ENCODE measurements at regions not wholly inside any gene's neighbourhood (a gene's known extent, or its start where the extent isn't known, plus 50 kb on each side); places are given as distances from the start of the nearest gene placed in this dataset.

DNA sequence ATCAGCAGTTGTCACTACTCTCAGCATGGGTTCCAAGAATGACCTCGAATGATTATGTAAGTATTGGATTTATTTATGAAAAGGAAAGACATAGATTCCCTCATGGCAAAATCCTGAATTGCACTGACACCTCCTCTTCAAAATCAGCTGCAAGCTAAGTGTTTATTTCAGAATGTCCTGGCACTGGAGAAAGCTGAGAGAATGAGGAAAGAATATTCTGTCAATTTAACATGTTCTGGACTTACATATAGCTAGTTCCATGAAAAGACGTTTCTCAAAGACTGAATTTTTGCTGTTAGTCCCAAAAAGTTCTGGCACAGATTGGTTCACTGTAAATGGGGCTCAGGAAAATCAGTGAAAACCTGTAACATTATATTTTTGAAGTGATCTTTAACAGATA, 120.3 kb downstream of the NREP start:
- TF ChIP-seq, protein P1, sequence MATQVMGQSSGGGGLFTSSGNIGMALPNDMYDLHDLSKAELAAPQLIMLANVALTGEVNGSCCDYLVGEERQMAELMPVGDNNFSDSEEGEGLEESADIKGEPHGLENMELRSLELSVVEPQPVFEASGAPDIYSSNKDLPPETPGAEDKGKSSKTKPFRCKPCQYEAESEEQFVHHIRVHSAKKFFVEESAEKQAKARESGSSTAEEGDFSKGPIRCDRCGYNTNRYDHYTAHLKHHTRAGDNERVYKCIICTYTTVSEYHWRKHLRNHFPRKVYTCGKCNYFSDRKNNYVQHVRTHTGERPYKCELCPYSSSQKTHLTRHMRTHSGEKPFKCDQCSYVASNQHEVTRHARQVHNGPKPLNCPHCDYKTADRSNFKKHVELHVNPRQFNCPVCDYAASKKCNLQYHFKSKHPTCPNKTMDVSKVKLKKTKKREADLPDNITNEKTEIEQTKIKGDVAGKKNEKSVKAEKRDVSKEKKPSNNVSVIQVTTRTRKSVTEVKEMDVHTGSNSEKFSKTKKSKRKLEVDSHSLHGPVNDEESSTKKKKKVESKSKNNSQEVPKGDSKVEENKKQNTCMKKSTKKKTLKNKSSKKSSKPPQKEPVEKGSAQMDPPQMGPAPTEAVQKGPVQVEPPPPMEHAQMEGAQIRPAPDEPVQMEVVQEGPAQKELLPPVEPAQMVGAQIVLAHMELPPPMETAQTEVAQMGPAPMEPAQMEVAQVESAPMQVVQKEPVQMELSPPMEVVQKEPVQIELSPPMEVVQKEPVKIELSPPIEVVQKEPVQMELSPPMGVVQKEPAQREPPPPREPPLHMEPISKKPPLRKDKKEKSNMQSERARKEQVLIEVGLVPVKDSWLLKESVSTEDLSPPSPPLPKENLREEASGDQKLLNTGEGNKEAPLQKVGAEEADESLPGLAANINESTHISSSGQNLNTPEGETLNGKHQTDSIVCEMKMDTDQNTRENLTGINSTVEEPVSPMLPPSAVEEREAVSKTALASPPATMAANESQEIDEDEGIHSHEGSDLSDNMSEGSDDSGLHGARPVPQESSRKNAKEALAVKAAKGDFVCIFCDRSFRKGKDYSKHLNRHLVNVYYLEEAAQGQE (IDR thresholded peaks at IDR 0.05), result no peak
- TF ChIP-seq, protein P2, sequence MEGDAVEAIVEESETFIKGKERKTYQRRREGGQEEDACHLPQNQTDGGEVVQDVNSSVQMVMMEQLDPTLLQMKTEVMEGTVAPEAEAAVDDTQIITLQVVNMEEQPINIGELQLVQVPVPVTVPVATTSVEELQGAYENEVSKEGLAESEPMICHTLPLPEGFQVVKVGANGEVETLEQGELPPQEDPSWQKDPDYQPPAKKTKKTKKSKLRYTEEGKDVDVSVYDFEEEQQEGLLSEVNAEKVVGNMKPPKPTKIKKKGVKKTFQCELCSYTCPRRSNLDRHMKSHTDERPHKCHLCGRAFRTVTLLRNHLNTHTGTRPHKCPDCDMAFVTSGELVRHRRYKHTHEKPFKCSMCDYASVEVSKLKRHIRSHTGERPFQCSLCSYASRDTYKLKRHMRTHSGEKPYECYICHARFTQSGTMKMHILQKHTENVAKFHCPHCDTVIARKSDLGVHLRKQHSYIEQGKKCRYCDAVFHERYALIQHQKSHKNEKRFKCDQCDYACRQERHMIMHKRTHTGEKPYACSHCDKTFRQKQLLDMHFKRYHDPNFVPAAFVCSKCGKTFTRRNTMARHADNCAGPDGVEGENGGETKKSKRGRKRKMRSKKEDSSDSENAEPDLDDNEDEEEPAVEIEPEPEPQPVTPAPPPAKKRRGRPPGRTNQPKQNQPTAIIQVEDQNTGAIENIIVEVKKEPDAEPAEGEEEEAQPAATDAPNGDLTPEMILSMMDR (IDR thresholded peaks at IDR 0.05; ENCODE audit: low read depth, low read length, missing input control), result no peak
- no peak for TF ChIP-seq YY1 (IDR thresholded peaks at IDR 0.05)
- no peak for TF ChIP-seq TAF1 (conservative IDR thresholded peaks at IDR 0.05)
- TF ChIP-seq HNF4A (conservative IDR thresholded peaks at IDR 0.05), result no peak
- TF ChIP-seq, protein P3, sequence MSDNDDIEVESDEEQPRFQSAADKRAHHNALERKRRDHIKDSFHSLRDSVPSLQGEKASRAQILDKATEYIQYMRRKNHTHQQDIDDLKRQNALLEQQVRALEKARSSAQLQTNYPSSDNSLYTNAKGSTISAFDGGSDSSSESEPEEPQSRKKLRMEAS (IDR thresholded peaks at IDR 0.05), result no peak
- no peak for TF ChIP-seq HNF4G (IDR thresholded peaks at IDR 0.05)
- TF ChIP-seq JUND (IDR thresholded peaks at IDR 0.05), result no peak
- TF ChIP-seq, protein P4, sequence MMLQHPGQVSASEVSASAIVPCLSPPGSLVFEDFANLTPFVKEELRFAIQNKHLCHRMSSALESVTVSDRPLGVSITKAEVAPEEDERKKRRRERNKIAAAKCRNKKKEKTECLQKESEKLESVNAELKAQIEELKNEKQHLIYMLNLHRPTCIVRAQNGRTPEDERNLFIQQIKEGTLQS (IDR thresholded peaks at IDR 0.05), result no peak
- TF ChIP-seq SP1 (IDR thresholded peaks at IDR 0.05), result no peak

Measured in liver (tissue), 3 donors.